KG1 (cell line): ENCODE measurements at regions not wholly inside any gene's neighbourhood (a gene's known extent, or its start where the extent isn't known, plus 50 kb on each side); places are given as distances from the start of the nearest gene placed in this dataset.
"Not testable (repeated sequence)": the region's sequence is repeated elsewhere in the genome, so short reads cannot be mapped to it uniquely, and the experiment has no call there.

ENCODE experiments used
- DNase-seq: peaks from one replicate; lab custom pipeline; 2025; lab: John Stamatoyannopoulos, UW

DNA sequence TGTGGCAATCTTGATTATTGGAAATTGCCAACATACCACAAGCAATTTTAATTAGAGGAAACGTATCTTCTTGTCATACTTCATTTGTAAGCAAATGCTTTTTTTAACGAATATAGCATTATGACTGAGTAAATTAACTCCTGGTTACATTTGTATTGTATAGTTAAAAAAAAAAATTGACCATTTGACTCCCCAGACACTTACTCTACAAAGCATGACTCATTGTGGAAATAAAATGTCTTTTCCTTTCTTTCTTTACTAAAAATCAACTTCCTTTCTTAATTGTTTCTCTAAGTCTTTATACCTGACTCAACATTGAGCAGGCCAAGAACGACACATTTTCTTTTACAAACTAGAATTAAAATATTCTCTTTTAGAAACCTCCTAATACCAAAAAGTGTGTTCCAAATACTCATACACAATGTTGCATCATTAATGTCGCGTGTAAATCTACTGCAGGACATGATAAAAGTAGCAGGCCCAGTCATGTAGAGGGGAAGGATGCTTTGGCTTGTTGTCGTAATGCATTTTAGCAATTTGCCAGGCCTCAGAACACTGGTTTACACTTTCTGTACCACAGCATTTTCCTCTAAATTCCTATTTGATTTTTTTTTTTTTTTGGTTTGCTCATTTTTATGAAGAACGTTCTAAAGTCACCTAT is 349.6 kb upstream of the KCNH7 start:
- DNase-seq, result no peak

DNA sequence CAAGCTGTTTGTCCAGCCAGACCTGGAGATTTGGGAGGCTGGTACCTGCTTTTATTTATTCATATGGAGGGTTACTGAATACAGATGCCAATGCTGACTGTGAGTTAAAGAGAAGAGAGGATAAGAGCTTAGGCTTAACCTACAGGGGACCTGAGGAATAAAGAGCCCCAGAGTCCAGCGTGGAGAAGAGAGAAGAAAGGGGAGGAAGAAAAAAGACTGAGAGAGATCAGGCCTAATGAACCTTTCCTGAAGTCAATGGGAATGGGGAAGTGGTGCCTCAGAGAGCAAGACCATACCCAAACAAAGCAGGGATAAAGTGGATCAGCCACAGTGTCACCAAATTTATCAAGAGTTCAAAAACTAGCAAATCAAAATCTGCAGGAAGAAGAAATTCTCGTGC is 348.6 kb upstream of the KCNH7 start:
- DNase-seq, result no peak

DNA sequence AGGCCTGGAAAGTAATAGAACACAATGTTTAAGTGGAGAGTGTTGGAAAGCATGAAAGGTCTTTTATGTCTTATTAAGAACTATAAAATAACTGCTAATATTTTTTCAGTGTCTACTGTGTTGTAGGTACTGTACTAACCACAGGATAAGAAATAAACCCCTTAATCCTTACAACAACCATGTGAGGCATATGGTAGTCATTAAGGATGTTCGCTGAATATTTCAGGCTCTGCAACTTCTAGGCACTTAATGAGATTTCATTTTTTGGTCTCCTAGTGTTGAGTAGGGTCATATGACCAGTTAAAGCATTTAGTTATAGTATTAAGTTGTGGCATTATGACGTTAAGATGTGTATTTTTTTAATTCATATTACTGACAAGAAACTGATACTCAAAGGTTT is 346.6 kb upstream of the KCNH7 start:
- DNase-seq, result no peak

GRCh38 chr2:163182764-163183354 is 344.3 kb upstream of the KCNH7 start:
- peak; percentile 1 for DNase-seq

DNA sequence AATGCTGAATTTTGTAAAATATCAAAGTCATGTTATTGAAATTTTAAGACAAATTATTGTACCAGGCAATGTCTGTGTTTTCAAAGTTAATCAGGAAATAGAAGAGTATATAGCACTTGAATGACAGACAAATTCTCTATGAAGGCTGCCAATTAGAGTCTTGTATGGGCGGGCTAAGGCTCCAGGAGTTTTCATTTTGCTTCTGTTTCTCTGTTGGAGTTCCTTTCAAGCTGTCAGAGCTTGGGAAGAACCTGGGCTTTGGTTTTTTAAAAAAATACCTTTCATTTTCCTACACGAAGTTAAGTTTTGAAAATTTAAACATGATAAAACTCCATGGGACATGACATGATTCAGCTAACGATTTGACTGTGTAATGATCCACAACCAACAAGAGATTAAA is 339.0 kb upstream of the KCNH7 start:
- DNase-seq, result no peak

DNA sequence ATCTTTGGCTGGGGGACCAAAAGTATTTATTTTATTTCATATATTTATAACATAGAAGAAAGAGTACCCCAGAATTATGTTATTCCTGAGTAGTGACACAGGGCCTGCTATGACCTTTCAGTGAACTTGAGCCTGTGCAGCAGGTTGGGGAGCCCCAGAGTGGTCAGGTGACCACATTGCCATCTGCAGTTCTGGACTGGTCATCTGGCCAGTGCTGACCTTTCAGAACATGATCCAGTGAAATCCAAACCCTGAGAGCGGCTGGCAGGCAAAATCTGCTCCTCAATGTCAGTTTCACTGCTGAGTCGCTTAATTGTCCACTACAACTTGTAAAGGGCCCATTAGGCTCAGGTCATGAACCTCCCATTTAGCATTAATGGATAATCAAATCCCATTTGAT is 336.7 kb upstream of the KCNH7 start:
- DNase-seq, result no peak

- DNase-seq, result no peak
These were observed 335.0 kb upstream of the KCNH7 start for GRCh38 chr2:163173591-163173990.

DNA sequence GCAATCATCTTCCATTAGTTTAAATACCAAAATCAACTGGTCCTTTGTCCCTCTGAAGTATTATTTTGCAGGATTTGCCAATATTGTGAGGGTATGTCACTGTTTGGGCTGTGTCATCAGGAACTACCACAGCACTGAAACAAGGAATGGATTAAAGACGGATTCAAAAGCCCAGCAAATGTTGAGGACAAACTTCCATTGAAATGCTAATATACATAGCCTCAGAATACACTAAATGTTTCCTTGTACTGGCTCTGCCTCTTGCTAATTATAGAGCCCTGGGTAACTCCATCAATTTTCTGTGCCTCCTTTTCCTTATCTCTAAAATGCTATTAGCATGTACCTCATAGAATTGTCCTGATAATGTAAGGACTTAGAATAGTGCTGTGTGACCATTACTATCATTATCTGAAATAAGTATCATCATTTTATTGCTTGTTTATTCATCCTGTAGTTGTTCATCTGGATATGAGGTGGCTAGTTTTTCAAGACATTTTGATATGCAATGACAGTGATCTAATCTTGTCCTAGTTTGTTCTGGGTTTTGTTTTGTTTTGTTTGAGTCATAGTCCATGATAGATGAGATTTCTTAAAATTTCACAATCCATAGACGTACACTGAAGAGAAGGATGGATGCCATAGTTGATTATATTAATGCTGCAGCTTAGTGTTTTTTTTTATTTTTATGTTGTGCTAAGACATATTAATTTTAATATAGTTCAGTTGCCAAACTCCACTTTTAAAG is 333.4 kb upstream of the KCNH7 start:
- no peak for DNase-seq

DNA sequence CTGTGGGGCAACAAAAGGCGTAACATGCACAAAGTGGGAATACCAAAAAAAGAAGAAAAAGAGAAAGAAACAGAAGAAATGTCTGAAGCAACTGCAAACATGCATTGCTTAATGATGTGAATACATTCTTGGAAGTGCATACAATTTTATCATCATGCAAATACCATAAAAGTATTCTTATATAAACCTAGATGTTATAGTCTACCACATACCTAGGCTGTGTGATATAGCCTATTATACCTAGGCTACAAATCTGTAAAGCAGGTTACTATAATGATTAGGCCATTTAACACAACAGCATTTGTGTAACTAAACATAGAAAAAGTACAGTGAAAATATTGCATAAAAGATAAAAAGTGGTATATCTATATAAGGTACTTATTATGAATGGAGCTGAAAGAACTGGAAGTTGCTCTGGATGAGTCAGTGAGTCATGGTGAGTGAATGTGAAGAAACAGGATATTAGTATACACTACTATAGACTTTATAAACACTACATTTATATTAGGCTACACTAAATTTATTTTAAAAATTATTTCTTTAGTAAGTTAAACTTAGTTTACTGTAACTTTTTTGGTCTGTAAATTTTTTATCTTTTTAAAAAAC is 319.4 kb upstream of the KCNH7 start:
- no peak for DNase-seq

DNA sequence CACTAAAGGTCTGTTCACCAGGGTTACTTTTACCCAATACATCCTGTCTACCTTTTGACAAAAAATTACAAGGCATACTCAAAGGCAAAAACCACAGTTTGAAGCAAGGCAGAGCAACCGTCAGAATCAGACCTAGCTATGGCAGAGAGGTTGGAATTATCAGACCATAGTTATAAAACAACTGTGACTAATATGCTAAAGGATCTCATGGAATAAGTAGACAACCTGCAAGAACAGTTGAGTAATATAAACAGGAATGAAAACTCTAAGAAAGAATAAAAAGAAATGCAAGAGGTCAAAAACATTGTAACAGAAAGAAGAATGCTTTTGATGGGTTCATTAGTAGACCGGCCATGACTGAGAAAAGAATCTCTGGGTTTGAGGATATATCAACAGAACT is 318.8 kb upstream of the KCNH7 start:
- no peak for DNase-seq

DNA sequence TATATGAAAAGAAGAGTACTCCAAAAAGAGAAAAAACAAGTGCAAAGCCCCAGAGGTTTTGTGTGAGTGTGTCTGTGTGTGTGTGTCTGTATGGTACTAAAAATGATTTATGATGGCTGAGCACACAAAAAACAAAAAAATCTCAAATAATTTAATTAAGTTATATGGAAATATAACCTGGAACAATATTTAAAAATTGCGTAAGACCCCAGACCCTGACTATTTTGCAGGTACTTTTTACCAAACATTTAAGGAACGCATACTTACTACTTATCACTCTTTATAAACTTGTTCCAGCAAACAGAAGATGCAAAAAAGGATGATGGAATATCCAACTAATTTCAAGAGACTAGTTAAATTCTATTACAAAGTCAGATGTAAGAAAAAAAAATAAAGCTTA is 317.4 kb upstream of the KCNH7 start:
- no peak for DNase-seq

- DNase-seq, result peak; percentile 9
These were observed 316.8 kb upstream of the KCNH7 start for GRCh38 chr2:163155279-163155883.

GRCh38 chr2:163142618-163143017 is 304.1 kb upstream of the KCNH7 start:
- no peak for DNase-seq

GRCh38 chr2:163138947-163139346 is 300.4 kb upstream of the KCNH7 start:
- no peak for DNase-seq

GRCh38 chr2:163135256-163135655 is 296.7 kb upstream of the KCNH7 start:
- DNase-seq, result no peak

GRCh38 chr2:163133602-163134001 is 295.0 kb upstream of the KCNH7 start:
- no peak for DNase-seq

DNA sequence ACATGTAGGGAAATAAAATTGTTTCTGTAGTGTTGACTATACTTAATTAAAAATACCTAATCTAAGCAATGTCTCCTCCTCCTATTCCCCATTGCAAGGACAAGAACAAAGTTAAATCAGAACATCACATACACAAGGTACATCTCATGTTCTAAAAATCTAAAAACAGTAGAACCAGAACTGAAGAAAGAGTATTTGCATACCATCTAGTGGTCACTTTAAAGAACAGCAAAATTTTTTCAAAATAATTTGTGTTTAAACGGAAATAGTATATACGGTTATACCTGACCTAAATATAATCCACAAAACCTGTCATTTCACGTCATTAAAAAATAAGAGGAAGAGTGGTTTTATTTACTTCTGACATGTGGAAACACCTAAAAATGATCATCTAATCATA is 294.3 kb upstream of the KCNH7 start:
- DNase-seq, result no peak

GRCh38 chr2:163132207-163132606 is 293.6 kb upstream of the KCNH7 start:
- not testable (repeated sequence) for DNase-seq

DNA sequence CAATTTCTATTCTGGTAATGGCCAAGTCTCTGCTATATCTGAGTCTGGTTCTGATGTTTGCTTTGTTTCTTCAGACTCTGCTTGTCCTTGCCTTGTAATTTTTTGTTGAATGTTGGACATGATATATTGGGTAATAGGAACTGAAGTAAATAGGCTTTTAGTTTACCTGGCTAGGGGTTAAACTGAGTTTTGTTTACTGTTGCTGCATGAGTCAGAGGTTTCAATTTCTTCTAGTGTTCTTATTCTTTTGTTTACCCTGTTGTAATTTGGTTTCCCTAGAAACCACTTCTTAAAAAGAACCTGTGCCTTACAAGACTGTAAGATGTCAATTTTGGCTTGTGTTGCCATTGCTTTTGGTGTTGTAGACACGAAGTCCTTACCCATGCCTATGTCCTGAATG is 285.0 kb upstream of the KCNH7 start:
- DNase-seq, result no peak

DNA sequence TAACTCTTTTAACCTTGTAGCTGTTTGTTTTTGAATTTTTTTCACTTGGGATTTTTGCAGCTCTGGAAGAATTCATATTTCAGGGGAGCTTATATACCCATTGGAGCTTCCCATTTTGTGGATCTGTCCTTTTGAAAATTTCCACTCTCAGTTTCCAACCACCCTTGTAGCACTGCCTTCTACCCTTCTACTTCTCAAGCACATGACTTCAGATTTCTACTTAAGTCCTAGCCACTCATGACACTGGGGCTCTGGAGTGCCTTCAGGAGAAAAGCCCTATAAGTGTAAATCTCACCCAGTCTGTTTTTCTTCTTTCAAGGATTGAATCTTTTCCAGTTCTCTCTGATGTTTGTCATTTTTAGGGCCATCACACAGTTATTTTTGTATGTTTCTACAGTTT is 283.7 kb upstream of the KCNH7 start:
- DNase-seq, result no peak

DNA sequence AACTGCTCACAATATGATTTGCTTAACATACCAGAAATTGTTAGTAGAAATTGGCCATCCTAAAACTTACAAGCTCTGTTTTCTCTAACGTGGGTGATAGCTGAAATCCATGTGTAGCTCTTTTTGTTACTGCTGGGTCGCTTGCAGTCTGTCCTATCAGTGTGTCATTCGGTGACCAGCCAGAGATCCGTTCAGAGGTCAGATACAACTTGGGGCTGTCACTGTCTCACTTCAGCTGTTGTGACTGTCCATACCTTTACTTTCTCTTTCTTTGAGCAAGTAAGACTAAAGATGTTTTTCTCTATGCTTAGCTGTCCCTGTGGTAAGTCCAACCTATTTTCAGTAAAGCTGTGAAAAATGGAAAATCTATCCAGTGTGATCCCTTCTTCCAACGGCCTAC is 282.9 kb upstream of the KCNH7 start:
- no peak for DNase-seq

- no peak for DNase-seq
These were observed 281.4 kb upstream of the KCNH7 start for GRCh38 chr2:163119966-163120365.

DNA sequence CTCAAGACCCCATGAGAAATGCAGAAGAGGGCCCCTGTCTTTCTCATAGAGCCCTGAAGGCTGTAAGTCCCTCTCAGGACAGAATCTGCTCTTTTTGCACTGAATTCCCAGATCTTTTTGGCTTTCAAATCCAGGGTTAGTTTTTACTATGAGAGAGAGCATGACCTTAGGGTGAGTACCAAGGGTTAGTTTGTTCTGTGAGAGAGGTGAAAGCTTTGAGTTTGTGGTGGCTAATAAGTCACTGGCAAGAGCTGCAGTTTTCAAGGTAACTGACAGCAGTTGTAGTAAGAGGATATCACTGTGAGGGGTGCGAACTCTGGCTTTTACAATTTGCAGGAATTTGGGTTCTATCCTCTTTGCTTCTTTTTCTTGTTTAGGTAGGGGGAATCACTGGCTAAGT is 248.4 kb upstream of the KCNH7 start:
- no peak for DNase-seq
